T-cell (primary cell): ENCODE measurements at regions not wholly inside any gene's neighbourhood (a gene's known extent, or its start where the extent isn't known, plus 50 kb on each side); places are given as distances from the start of the nearest gene placed in this dataset.
"Not testable (repeated sequence)": the region's sequence is repeated elsewhere in the genome, so short reads cannot be mapped to it uniquely, and the experiment has no call there.

Experiments used
- ATAC-seq, 4 experiments: fragments of 200-7000 bp in 3 of 4; fragments of 150-1000 bp in 1 of 4; cut with Tn5 transposase; replicated peaks in 1 of 4; 1 replicate in 3 of 4; 2 replicates in 1 of 4; pipeline ENCODE4 v1.10.0; 2021; ENCODE audit warnings: moderate library complexity in 3 of 4, mild to moderate bottlenecking in 2 of 4, moderate number of reproducible peaks in 1 of 4
- CTCF ChIA-PET, 2 donors: fragments of 300-600 bp; sonication (Branson Sonifier 250); formaldehyde crosslinking; loops; one replicate each; lab custom pipeline; 2022; ENCODE audit warnings: antibody characterized with exemption in 2 of 2; lab: Charles Lee
- POLR2A ChIA-PET, 2 donors: fragments of 300-600 bp; sonication (Branson Sonifier 250); formaldehyde crosslinking; loops; one replicate each; lab custom pipeline; 2022; ENCODE audit warnings: antibody characterized with exemption in 2 of 2; lab: Charles Lee
- DNase-seq, 35 experiments: peaks; one replicate each; pipeline versions ENCODE4 v3.0.0 to v3.0.0-alpha.2; 2013 to 2023
- H3K27ac ChIP-seq: one replicate; pipeline ENCODE4 v1.5.1; 2013; ENCODE audit warnings: low read length
- H3K27me3 ChIP-seq, 2 experiments: replicated peaks in 1 of 2; 1 replicate in 1 of 2; 2 replicates in 1 of 2; pipeline versions ENCODE4 v1.6.1 to v1.7.0; 2013; ENCODE audit warnings: low read length in 1 of 2, mixed read lengths in 1 of 2; ENCODE audit not compliant: control insufficient read depth in 2 of 2, insufficient read depth in 2 of 2; ENCODE audit errors: extremely low read depth in 1 of 2
- H3K36me3 ChIP-seq, 2 donors: 1 replicate in 1 of 2; 2 replicates in 1 of 2; pipeline versions ENCODE4 v1.6.1 to v1.7.0; 2013; ENCODE audit warnings: low read length in 1 of 2; ENCODE audit not compliant: control insufficient read depth in 2 of 2, insufficient read depth in 1 of 2; ENCODE audit errors: extremely low read depth in 1 of 2
- H3K4me1 ChIP-seq, 2 experiments: 1 replicate in 1 of 2; 2 replicates in 1 of 2; pipeline versions ENCODE4 v1.6.1 to v1.7.0; 2013; ENCODE audit warnings: low read length in 2 of 2, mixed read lengths in 1 of 2; ENCODE audit not compliant: insufficient read depth in 2 of 2, control insufficient read depth in 1 of 2; ENCODE audit errors: extremely low read depth in 1 of 2
- H3K4me3 ChIP-seq, 2 donors: 1 replicate in 1 of 2; 2 replicates in 1 of 2; pipeline versions ENCODE4 v1.5.1 to v1.7.0; 2013; ENCODE audit warnings: mild to moderate bottlenecking in 2 of 2, low read length in 1 of 2, moderate library complexity in 1 of 2; ENCODE audit not compliant: control insufficient read depth in 1 of 2; ENCODE audit errors: extremely low read depth in 1 of 2
- H3K9me3 ChIP-seq: 2 replicates; pipeline ENCODE4 v1.7.0; 2013
- H3K27ac Mint-ChIP-seq, 2 donors: one replicate each; pipeline ENCODE4 v1.8.0; 2020 to 2021; ENCODE audit warnings: mild to moderate bottlenecking in 2 of 2, mixed read lengths in 2 of 2
- H3K27me3 Mint-ChIP-seq, 2 donors: one replicate each; pipeline ENCODE4 v1.8.0; 2021 to 2022; ENCODE audit warnings: mixed read lengths in 2 of 2
- H3K36me3 Mint-ChIP-seq: one replicate; pipeline ENCODE4 v1.8.0; 2021; ENCODE audit warnings: mixed read lengths
- H3K4me1 Mint-ChIP-seq, 3 donors: one replicate each; pipeline ENCODE4 v1.8.0; 2020 to 2022; ENCODE audit warnings: mixed read lengths in 3 of 3, mild to moderate bottlenecking in 1 of 3
- H3K4me3 Mint-ChIP-seq, 3 donors: one replicate each; pipeline ENCODE4 v1.8.0; 2020 to 2022; ENCODE audit warnings: mild to moderate bottlenecking in 3 of 3, mixed read lengths in 3 of 3, moderate library complexity in 3 of 3
- H3K9me3 Mint-ChIP-seq, 3 donors: one replicate each; pipeline ENCODE4 v1.8.0; 2020 to 2022; ENCODE audit warnings: mixed read lengths in 3 of 3
- WGBS: methylation state at CpG from one replicate; pipeline ENCODE4 v1.1.5; 2013; ENCODE audit warnings: missing lambda C conversion rate; ENCODE audit not compliant: insufficient coverage; 5-methylcytosine and 5-hydroxymethylcytosine counted together

GRCh38 chr5:37926732-37927131, 86.9 kb upstream of the GDNF start:
- peaks cover 0 to 7% (median 4%) of the 10 kb centered on the region in 3 donors for H3K9me3 Mint-ChIP-seq
- H3K4me3 Mint-ChIP-seq = no peak overlapping the region
- no peak overlapping the region for H3K27ac Mint-ChIP-seq
- Histone ChIP-seq H3K27me3 (peaks cover 2 to 7% of the 10 kb centered on the region in 2 experiments), H3K27ac (no peak overlapping the region), H3K4me1 (no peaks in the 10 kb centered on the region), H3K36me3 (no peaks in the 10 kb centered on the region), H3K4me3 (no peak overlapping the region), H3K9me3 (no peaks in the 10 kb centered on the region)
- DNase-seq = no peak
- no peaks in the 10 kb centered on the region for H3K4me1 Mint-ChIP-seq
- H3K36me3 Mint-ChIP-seq = no peaks in the 10 kb centered on the region
- WGBS = 83% methylated on average over 2 of the region's 2 CpGs
- ChIA-PET CTCF (no interaction called here), POLR2A (no interaction called here)
- ATAC-seq = no peak
- H3K27me3 Mint-ChIP-seq = peaks cover 4 to 17% of the 10 kb centered on the region in 2 donors

GRCh38 chr5:37921452-37921851, 81.6 kb upstream of the GDNF start:
- Mint-ChIP-seq H3K4me1 (no peaks in the 10 kb centered on the region), H3K4me3 (no peak overlapping the region), H3K9me3 (peaks cover 0 to 11% (median 4%) of the 10 kb centered on the region in 3 donors), H3K36me3 (no peaks in the 10 kb centered on the region), H3K27me3 (peaks cover 7 to 19% of the 10 kb centered on the region in 2 donors), H3K27ac (no peak overlapping the region)
- DNase-seq (no peak), ATAC-seq (no peak)
- Histone ChIP-seq H3K36me3 (no peaks in the 10 kb centered on the region), H3K4me3 (no peak overlapping the region), H3K4me1 (no peaks in the 10 kb centered on the region), H3K27ac (no peak overlapping the region), H3K27me3 (peaks cover 2 to 3% of the 10 kb centered on the region in 2 experiments), H3K9me3 (no peaks in the 10 kb centered on the region)
- 60% methylated on average over 1 of the region's 1 CpG for WGBS
- POLR2A ChIA-PET = no interaction called here
- CTCF ChIA-PET = no interaction called here

GRCh38 chr5:37918424-37918823, 78.6 kb upstream of the GDNF start:
- Mint-ChIP-seq H3K27ac (no peak overlapping the region), H3K4me3 (no peak overlapping the region), H3K36me3 (no peaks in the 10 kb centered on the region), H3K9me3 (peaks cover 0 to 5% (median 4%) of the 10 kb centered on the region in 3 donors), H3K4me1 (no peaks in the 10 kb centered on the region), H3K27me3 (peaks cover 7 to 8% of the 10 kb centered on the region in 2 donors)
- ChIA-PET CTCF (no interaction called here), POLR2A (no interaction called here)
- no peaks in the 10 kb centered on the region for H3K4me1 ChIP-seq
- H3K27me3 ChIP-seq = peaks cover 0 to 3% of the 10 kb centered on the region in 2 experiments
- no peak for ATAC-seq
- no peak for DNase-seq
- H3K36me3 ChIP-seq = no peaks in the 10 kb centered on the region
- H3K4me3 ChIP-seq = no peak overlapping the region
- no peaks in the 10 kb centered on the region for H3K9me3 ChIP-seq
- no CpG with 5 or more reads among the region's 1 CpG for WGBS
- no peak overlapping the region for H3K27ac ChIP-seq

- H3K9me3 ChIP-seq = no peaks in the 10 kb centered on the region
- H3K36me3 ChIP-seq = no peaks in the 10 kb centered on the region
- POLR2A ChIA-PET = no interaction called here
- Mint-ChIP-seq H3K4me1 (no peaks in the 10 kb centered on the region), H3K27ac (no peak overlapping the region), H3K27me3 (peaks cover 4 to 12% of the 10 kb centered on the region in 2 donors), H3K4me3 (no peak overlapping the region), H3K9me3 (peaks cover 0 to 5% (median 0%) of the 10 kb centered on the region in 3 donors), H3K36me3 (no peaks in the 10 kb centered on the region)
- H3K27ac ChIP-seq = no peak overlapping the region
- ATAC-seq (no peak), DNase-seq (no peak)
- H3K27me3 ChIP-seq = peaks cover 0 to 3% of the 10 kb centered on the region in 2 experiments
- no peaks in the 10 kb centered on the region for H3K4me1 ChIP-seq
- CTCF ChIA-PET = no interaction called here
- H3K4me3 ChIP-seq = no peak overlapping the region
- WGBS = 75% methylated on average over 5 of the region's 5 CpGs
Observed at GRCh38 chr5:37916525-37916924, 76.7 kb upstream of the GDNF start.

GRCh38 chr5:37915097-37915736, 75.4 kb upstream of the GDNF start:
- Mint-ChIP-seq H3K27me3 (peaks cover 9 to 19% of the 10 kb centered on the region in 2 donors), H3K4me1 (no peaks in the 10 kb centered on the region), H3K4me3 (no peak overlapping the region), H3K9me3 (peaks cover 0 to 5% (median 0%) of the 10 kb centered on the region in 3 donors), H3K36me3 (no peaks in the 10 kb centered on the region), H3K27ac (no peak overlapping the region)
- Histone ChIP-seq H3K27ac (no peak overlapping the region), H3K36me3 (no peaks in the 10 kb centered on the region), H3K4me3 (no peak overlapping the region), H3K9me3 (no peaks in the 10 kb centered on the region), H3K27me3 (peaks cover 0 to 3% of the 10 kb centered on the region in 2 experiments), H3K4me1 (no peaks in the 10 kb centered on the region)
- no peak for ATAC-seq
- no peak for DNase-seq
- WGBS = no CpG with 5 or more reads among the region's 4 CpGs
- ChIA-PET POLR2A (no interaction called here), CTCF (interaction anchor here in 1 of 2 donors (0.6 kb wide), 1 partner anchor 158 kb away, joined by 7 read pairs; no protein-coding TSS in a partner anchor)

- H3K36me3 ChIP-seq, CTCF ChIA-PET, POLR2A ChIA-PET, H3K4me3 ChIP-seq, H3K4me3 Mint-ChIP-seq, H3K36me3 Mint-ChIP-seq, H3K27ac Mint-ChIP-seq, H3K9me3 ChIP-seq, DNase-seq, H3K4me1 Mint-ChIP-seq, H3K4me1 ChIP-seq, H3K27me3 ChIP-seq, H3K27ac ChIP-seq, ATAC-seq: not testable (repeated sequence)
- H3K27me3 Mint-ChIP-seq = peaks cover 13 to 29% of the 10 kb centered on the region in 2 donors
- H3K9me3 Mint-ChIP-seq = peaks cover 0 to 13% (median 2%) of the 10 kb centered on the region in 3 donors
- WGBS = no CpG with 5 or more reads among the region's 5 CpGs
Observed at GRCh38 chr5:37909610-37910266, 69.9 kb upstream of the GDNF start.
